ENCODE measurements at regions not wholly inside any gene's neighbourhood (a gene's known extent, or its start where the extent isn't known, plus 50 kb on each side); places are given as distances from the start of the nearest gene placed in this dataset.

GRCh38 chr3:156033428-156033827 lies 87.0 kb upstream of the KCNAB1 start:
- TF ChIP-seq SPI1 (IDR thresholded peaks at IDR 0.05; ENCODE audit: borderline replicate concordance, low read depth) (no peak), REST (IDR thresholded peaks at IDR 0.05; ENCODE audit: insufficient replicate concordance, low read depth) (no peak), POLR2AphosphoS5 (IDR thresholded peaks at IDR 0.05; ENCODE audit: low read depth) (no peak), CTCF (IDR thresholded peaks at IDR 0.05; ENCODE audit: insufficient read depth, low read length) (no peak), GABPA (IDR thresholded peaks at IDR 0.05; ENCODE audit: low read depth) (no peak)
- no peak overlapping the region for H3K27ac ChIP-seq (replicated peaks)
- no peak for DNase-seq (ENCODE audit: low read depth in 1 of 2, low spot score in 1 of 2)

GRCh38 chr3:156035158-156035557 lies 85.2 kb upstream of the KCNAB1 start:
- DNase-seq (ENCODE audit: low read depth in 1 of 2, low spot score in 1 of 2): no peak
- Histone ChIP-seq H3K27ac (replicated peaks) (no peak overlapping the region), H3K4me3 (replicated peaks; ENCODE audit: insufficient read depth, low read length) (no peak overlapping the region), H3K27me3 (ENCODE audit: insufficient read depth, poor library complexity, severe bottlenecking) (peaks cover 7% of the 10 kb centered on the region)
- TF ChIP-seq POLR2AphosphoS5 (IDR thresholded peaks at IDR 0.05; ENCODE audit: low read depth): no peak

More at GRCh38 chr3:156033428-156033827, 87.0 kb upstream of the KCNAB1 start:
- Histone ChIP-seq H3K27me3 (ENCODE audit: insufficient read depth, poor library complexity, severe bottlenecking) (no peaks in the 10 kb centered on the region), H3K4me3 (replicated peaks; ENCODE audit: insufficient read depth, low read length) (no peak overlapping the region)

- H3K27me3 ChIP-seq (ENCODE audit: insufficient read depth, poor library complexity, severe bottlenecking): peaks cover 11% of the 10 kb centered on the region
- no peak for DNase-seq (ENCODE audit: low read depth in 1 of 2, low spot score in 1 of 2)
- H3K4me3 ChIP-seq (replicated peaks; ENCODE audit: insufficient read depth, low read length): no peak overlapping the region
- H3K27ac ChIP-seq (replicated peaks): no peak overlapping the region
- TF ChIP-seq POLR2AphosphoS5 (IDR thresholded peaks at IDR 0.05; ENCODE audit: low read depth) (no peak), CTCF (IDR thresholded peaks at IDR 0.05; ENCODE audit: insufficient read depth, low read length) (no peak), GABPA (IDR thresholded peaks at IDR 0.05; ENCODE audit: low read depth) (no peak), REST (IDR thresholded peaks at IDR 0.05; ENCODE audit: insufficient replicate concordance, low read depth) (no peak), SPI1 (IDR thresholded peaks at IDR 0.05; ENCODE audit: borderline replicate concordance, low read depth) (no peak)
These were observed 83.9 kb upstream of the KCNAB1 start for GRCh38 chr3:156036258-156037053.

GRCh38 chr3:156037356-156037755 lies 83.0 kb upstream of the KCNAB1 start:
- H3K27ac ChIP-seq (replicated peaks): no peak overlapping the region
- TF ChIP-seq POLR2AphosphoS5 (IDR thresholded peaks at IDR 0.05; ENCODE audit: low read depth): no peak
- no peak for TF ChIP-seq CTCF (IDR thresholded peaks at IDR 0.05; ENCODE audit: insufficient read depth, low read length)
- TF ChIP-seq SPI1 (IDR thresholded peaks at IDR 0.05; ENCODE audit: borderline replicate concordance, low read depth): no peak
- TF ChIP-seq REST (IDR thresholded peaks at IDR 0.05; ENCODE audit: insufficient replicate concordance, low read depth): no peak
- TF ChIP-seq GABPA (IDR thresholded peaks at IDR 0.05; ENCODE audit: low read depth): no peak
- no peak for DNase-seq (ENCODE audit: low read depth in 1 of 2, low spot score in 1 of 2)

More at GRCh38 chr3:156037356-156037755, 83.0 kb upstream of the KCNAB1 start:
- H3K27me3 ChIP-seq (ENCODE audit: insufficient read depth, poor library complexity, severe bottlenecking): peaks cover 11% of the 10 kb centered on the region
- no peak overlapping the region for H3K4me3 ChIP-seq (replicated peaks; ENCODE audit: insufficient read depth, low read length)
